GM23338 (cell line): ENCODE measurements at regions not wholly inside any gene's neighbourhood (a gene's known extent, or its start where the extent isn't known, plus 50 kb on each side); places are given as distances from the start of the nearest gene placed in this dataset.

Experiments used
- ATAC-seq: fragments of 200-7000 bp; cut with Tn5 transposase; 3 replicates; pipeline ENCODE4 v1.9.1; 2020
- DNase-seq: peaks from one replicate; pipeline ENCODE4 v3.0.0-alpha.2; 2015; ENCODE audit warnings: low spot score
- H2AFZ ChIP-seq: fragments of 200-600 bp; sonication (generic); 2 replicates; pipeline ENCODE4 v1.8.0; 2016; ENCODE audit warnings: antibody characterized with exemption, mild to moderate bottlenecking, moderate library complexity
- H3F3A ChIP-seq: fragments of 200-600 bp; sonication (generic); replicated peaks from 2 replicates; pipeline ENCODE4 v1.8.0; 2017; ENCODE audit warnings: antibody characterized with exemption, mixed run types, low read depth
- H3K27ac ChIP-seq: fragments of 200-600 bp; sonication (generic); 2 replicates; pipeline ENCODE4 v1.6.1; 2016; ENCODE audit warnings: low read depth
- H3K27me3 ChIP-seq: fragments of 200-600 bp; sonication (generic); 2 replicates; pipeline ENCODE4 v1.8.0; 2016; ENCODE audit warnings: mild to moderate bottlenecking, mixed run types, moderate library complexity; ENCODE audit not compliant: insufficient read depth
- H3K36me3 ChIP-seq: fragments of 200-600 bp; sonication (generic); 2 replicates; pipeline ENCODE4 v1.8.0; 2016; ENCODE audit warnings: mild to moderate bottlenecking; ENCODE audit not compliant: insufficient read depth
- H3K4me1 ChIP-seq: fragments of 200-600 bp; sonication (generic); 2 replicates; pipeline ENCODE4 v1.8.0; 2016; ENCODE audit warnings: mild to moderate bottlenecking, moderate library complexity; ENCODE audit not compliant: insufficient read depth
- H3K4me2 ChIP-seq: fragments of 200-600 bp; sonication (generic); 2 replicates; pipeline ENCODE4 v1.7.1; 2017; ENCODE audit warnings: mixed run types
- H3K4me3 ChIP-seq: fragments of 200-600 bp; sonication (generic); 2 replicates; pipeline ENCODE4 v1.6.1; 2016; ENCODE audit warnings: mixed run types
- H3K79me2 ChIP-seq: fragments of 200-600 bp; sonication (generic); replicated peaks from 2 replicates; pipeline ENCODE4 v1.8.0; 2017; ENCODE audit warnings: mild to moderate bottlenecking; ENCODE audit not compliant: insufficient read depth
- H3K9me2 ChIP-seq: fragments of 200-600 bp; sonication (generic); 2 replicates; pipeline ENCODE4 v1.8.0; 2017; ENCODE audit not compliant: insufficient read depth
- H4K20me1 ChIP-seq: fragments of 200-600 bp; sonication (generic); replicated peaks from 2 replicates; pipeline ENCODE4 v1.8.0; 2017; ENCODE audit warnings: mild to moderate bottlenecking; ENCODE audit not compliant: insufficient read depth
- H3K27ac Mint-ChIP-seq: 2 replicates; pipeline ENCODE4 v1.8.0; 2020; ENCODE audit warnings: inconsistent platforms, mild to moderate bottlenecking, moderate library complexity, mixed read lengths
- H3K27me3 Mint-ChIP-seq: 3 replicates; pipeline ENCODE4 v1.8.0; 2022; ENCODE audit warnings: low read depth, mild to moderate bottlenecking, moderate library complexity, mixed read lengths, inconsistent platforms; ENCODE audit not compliant: insufficient read depth, poor library complexity
- H3K36me3 Mint-ChIP-seq: 3 replicates; pipeline ENCODE4 v1.8.0; 2021; ENCODE audit warnings: low read depth, mild to moderate bottlenecking, inconsistent platforms, moderate library complexity, mixed read lengths
- H3K4me1 Mint-ChIP-seq: 3 replicates; pipeline ENCODE4 v1.8.0; 2020; ENCODE audit warnings: mild to moderate bottlenecking, inconsistent platforms, mixed read lengths
- H3K4me3 Mint-ChIP-seq: 3 replicates; pipeline ENCODE4 v1.8.0; 2021; ENCODE audit warnings: moderate library complexity, mild to moderate bottlenecking, inconsistent platforms, mixed read lengths
- H3K9me3 Mint-ChIP-seq: 3 replicates; pipeline ENCODE4 v1.8.0; 2020; ENCODE audit warnings: moderate library complexity, mild to moderate bottlenecking, inconsistent platforms, mixed read lengths
- CREB1 ChIP-seq: fragments of 250-450 bp; sonication (Bioruptor Pico); IDR thresholded peaks from 2 replicates; pipeline ENCODE4 v1.5.0; 2020; ENCODE audit warnings: low read depth, mild to moderate bottlenecking, moderate library complexity
- EZH2 ChIP-seq: fragments of 200-600 bp; sonication (generic); IDR thresholded peaks from one replicate; pipeline ENCODE4 v1.8.0; 2017; ENCODE audit warnings: antibody characterized with exemption, mild to moderate bottlenecking, low read depth; ENCODE audit not compliant: unreplicated experiment
- POLR2AphosphoS5 ChIP-seq: IDR thresholded peaks from 2 replicates; pipeline ENCODE4 v1.6.1; 2016; ENCODE audit warnings: antibody characterized with exemption, low read depth
- STAT1 ChIP-seq: IDR thresholded peaks from one replicate; pipeline ENCODE4 v1.6.1; 2016; ENCODE audit warnings: antibody characterized with exemption; ENCODE audit not compliant: unreplicated experiment
- ZNF114 ChIP-seq: fragments of 250-450 bp; sonication (Bioruptor Pico); IDR thresholded peaks from 2 replicates; pipeline ENCODE4 v1.5.0; 2020; ENCODE audit warnings: mild to moderate bottlenecking, moderate library complexity
- ZNF331 ChIP-seq: fragments of 250-450 bp; sonication (Bioruptor Pico); IDR thresholded peaks from 2 replicates; pipeline ENCODE4 v1.5.0; 2020; ENCODE audit warnings: low read depth, mild to moderate bottlenecking, moderate library complexity
- TF ChIP-seq, protein P1 (sequence below): IDR thresholded peaks from one replicate; pipeline ENCODE4 v1.6.1; 2018; ENCODE audit warnings: antibody characterized with exemption; ENCODE audit not compliant: unreplicated experiment
- TF ChIP-seq, protein P2 (sequence below), 2 experiments: fragments of 200-600 bp in 1 of 2; sonication (generic) in 1 of 2; conservative IDR thresholded peaks; 2 replicates each; pipeline versions ENCODE4 v1.5.1 to v1.6.1; 2016 to 2017; ENCODE audit warnings: antibody characterized with exemption in 2 of 2, low read depth in 2 of 2, mild to moderate bottlenecking in 2 of 2, moderate library complexity in 1 of 2
- TF ChIP-seq, protein P3 (sequence below): IDR thresholded peaks from 2 replicates; pipeline ENCODE4 v1.6.1; 2016; ENCODE audit warnings: antibody characterized with exemption

DNA sequence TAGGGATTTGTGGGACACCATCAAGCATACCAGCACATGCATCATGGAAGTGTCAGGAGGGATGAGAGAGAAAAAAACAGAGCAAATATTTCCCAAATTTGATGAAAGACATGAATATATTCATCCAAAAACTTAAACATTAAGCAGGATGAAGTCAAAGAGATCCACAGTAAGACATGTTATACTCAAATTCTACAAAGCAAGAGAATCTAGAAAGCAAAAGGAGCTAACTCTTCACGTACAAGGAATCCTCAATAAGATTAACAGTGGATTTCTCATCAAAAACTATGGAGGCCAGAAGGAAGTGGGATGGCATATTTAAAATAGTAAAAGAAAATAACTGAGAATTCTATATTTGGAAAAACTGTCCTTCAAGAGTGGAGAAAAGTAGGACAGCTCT lies 374.8 kb downstream of the ZFHX3 start:
- Histone ChIP-seq H3K4me2 (no peak overlapping the region), H3K36me3 (no peaks in the 10 kb centered on the region), H3K79me2 (no peaks in the 10 kb centered on the region), H3K4me3 (no peak overlapping the region), H3K27ac (no peak overlapping the region), H2AFZ (no peak overlapping the region), H3K27me3 (no peaks in the 10 kb centered on the region), H3K9me2 (no peaks in the 10 kb centered on the region), H3K4me1 (no peaks in the 10 kb centered on the region), H4K20me1 (no peaks in the 10 kb centered on the region), H3F3A (no peaks in the 10 kb centered on the region)
- Mint-ChIP-seq H3K36me3 (peaks cover 22% of the 10 kb centered on the region), H3K27me3 (peaks cover 8% of the 10 kb centered on the region), H3K4me1 (no peaks in the 10 kb centered on the region), H3K4me3 (no peak overlapping the region), H3K27ac (no peak overlapping the region), H3K9me3 (peaks cover 19% of the 10 kb centered on the region)
- no peak for TF ChIP-seq POLR2AphosphoS5
- ATAC-seq = no peak
- DNase-seq = peak; percentile 23

DNA sequence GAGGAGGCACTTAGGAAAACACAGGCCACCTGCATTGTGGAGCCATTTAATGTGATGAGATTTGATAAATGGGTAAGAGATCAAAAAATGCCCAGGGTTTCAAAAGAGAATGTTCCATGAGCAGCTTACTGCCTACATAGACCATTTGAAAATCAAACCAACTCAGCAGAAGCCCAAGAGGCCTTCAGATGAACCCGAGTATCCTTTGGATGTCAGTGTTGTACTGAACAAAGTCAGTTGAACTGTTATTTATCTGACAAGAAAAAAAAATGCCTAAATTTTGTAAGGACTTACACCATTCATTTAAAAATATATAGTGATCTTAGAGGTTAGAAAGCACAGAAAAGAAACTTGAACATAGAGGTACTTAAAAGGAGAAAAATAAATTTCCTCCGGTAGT lies 381.7 kb downstream of the ZFHX3 start:
- H2AFZ ChIP-seq = no peak overlapping the region
- peaks cover 4% of the 10 kb centered on the region; the same call in 1 of the 2 replicates for H3K4me1 ChIP-seq
- no peaks in the 10 kb centered on the region for H3K4me1 Mint-ChIP-seq
- H3F3A ChIP-seq = no peaks in the 10 kb centered on the region
- peaks cover 3% of the 10 kb centered on the region; the same call in 2 of the 3 replicates for H3K36me3 Mint-ChIP-seq
- H3K9me3 Mint-ChIP-seq = no peaks in the 10 kb centered on the region
- no peak for TF ChIP-seq ZNF331
- no peak for TF ChIP-seq STAT1
- TF ChIP-seq, protein P1, sequence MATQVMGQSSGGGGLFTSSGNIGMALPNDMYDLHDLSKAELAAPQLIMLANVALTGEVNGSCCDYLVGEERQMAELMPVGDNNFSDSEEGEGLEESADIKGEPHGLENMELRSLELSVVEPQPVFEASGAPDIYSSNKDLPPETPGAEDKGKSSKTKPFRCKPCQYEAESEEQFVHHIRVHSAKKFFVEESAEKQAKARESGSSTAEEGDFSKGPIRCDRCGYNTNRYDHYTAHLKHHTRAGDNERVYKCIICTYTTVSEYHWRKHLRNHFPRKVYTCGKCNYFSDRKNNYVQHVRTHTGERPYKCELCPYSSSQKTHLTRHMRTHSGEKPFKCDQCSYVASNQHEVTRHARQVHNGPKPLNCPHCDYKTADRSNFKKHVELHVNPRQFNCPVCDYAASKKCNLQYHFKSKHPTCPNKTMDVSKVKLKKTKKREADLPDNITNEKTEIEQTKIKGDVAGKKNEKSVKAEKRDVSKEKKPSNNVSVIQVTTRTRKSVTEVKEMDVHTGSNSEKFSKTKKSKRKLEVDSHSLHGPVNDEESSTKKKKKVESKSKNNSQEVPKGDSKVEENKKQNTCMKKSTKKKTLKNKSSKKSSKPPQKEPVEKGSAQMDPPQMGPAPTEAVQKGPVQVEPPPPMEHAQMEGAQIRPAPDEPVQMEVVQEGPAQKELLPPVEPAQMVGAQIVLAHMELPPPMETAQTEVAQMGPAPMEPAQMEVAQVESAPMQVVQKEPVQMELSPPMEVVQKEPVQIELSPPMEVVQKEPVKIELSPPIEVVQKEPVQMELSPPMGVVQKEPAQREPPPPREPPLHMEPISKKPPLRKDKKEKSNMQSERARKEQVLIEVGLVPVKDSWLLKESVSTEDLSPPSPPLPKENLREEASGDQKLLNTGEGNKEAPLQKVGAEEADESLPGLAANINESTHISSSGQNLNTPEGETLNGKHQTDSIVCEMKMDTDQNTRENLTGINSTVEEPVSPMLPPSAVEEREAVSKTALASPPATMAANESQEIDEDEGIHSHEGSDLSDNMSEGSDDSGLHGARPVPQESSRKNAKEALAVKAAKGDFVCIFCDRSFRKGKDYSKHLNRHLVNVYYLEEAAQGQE = no peak
- TF ChIP-seq ZNF114 (CRISPR knock-in tag) = no peak
- TF ChIP-seq, protein P2, sequence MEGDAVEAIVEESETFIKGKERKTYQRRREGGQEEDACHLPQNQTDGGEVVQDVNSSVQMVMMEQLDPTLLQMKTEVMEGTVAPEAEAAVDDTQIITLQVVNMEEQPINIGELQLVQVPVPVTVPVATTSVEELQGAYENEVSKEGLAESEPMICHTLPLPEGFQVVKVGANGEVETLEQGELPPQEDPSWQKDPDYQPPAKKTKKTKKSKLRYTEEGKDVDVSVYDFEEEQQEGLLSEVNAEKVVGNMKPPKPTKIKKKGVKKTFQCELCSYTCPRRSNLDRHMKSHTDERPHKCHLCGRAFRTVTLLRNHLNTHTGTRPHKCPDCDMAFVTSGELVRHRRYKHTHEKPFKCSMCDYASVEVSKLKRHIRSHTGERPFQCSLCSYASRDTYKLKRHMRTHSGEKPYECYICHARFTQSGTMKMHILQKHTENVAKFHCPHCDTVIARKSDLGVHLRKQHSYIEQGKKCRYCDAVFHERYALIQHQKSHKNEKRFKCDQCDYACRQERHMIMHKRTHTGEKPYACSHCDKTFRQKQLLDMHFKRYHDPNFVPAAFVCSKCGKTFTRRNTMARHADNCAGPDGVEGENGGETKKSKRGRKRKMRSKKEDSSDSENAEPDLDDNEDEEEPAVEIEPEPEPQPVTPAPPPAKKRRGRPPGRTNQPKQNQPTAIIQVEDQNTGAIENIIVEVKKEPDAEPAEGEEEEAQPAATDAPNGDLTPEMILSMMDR (conservative IDR thresholded peaks at IDR 0.05; ENCODE audit: low read depth in 2 of 2) = no peak
- TF ChIP-seq, protein P3, sequence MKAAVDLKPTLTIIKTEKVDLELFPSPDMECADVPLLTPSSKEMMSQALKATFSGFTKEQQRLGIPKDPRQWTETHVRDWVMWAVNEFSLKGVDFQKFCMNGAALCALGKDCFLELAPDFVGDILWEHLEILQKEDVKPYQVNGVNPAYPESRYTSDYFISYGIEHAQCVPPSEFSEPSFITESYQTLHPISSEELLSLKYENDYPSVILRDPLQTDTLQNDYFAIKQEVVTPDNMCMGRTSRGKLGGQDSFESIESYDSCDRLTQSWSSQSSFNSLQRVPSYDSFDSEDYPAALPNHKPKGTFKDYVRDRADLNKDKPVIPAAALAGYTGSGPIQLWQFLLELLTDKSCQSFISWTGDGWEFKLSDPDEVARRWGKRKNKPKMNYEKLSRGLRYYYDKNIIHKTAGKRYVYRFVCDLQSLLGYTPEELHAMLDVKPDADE = no peak
- TF ChIP-seq EZH2 = no peak
- TF ChIP-seq CREB1 = no peak
- H3K4me2 ChIP-seq = no peak overlapping the region; the same call in 1 of the 2 replicates
- no peak overlapping the region; the same call in 2 of the 3 replicates for H3K4me3 Mint-ChIP-seq
- DNase-seq (no peak), ATAC-seq (no peak)
- H4K20me1 ChIP-seq = no peaks in the 10 kb centered on the region
- no peaks in the 10 kb centered on the region for H3K9me2 ChIP-seq
- H3K27ac ChIP-seq = no peak overlapping the region
- peaks cover 2% of the 10 kb centered on the region for H3K27me3 Mint-ChIP-seq
- no peaks in the 10 kb centered on the region for H3K27me3 ChIP-seq
- H3K4me3 ChIP-seq = no peak overlapping the region
- H3K27ac Mint-ChIP-seq = no peak overlapping the region
- no peaks in the 10 kb centered on the region for H3K36me3 ChIP-seq
- peaks cover 29% of the 10 kb centered on the region for H3K79me2 ChIP-seq
